ENCODE measurements at regions not wholly inside any gene's neighbourhood (a gene's known extent, or its start where the extent isn't known, plus 50 kb on each side); places are given as distances from the start of the nearest gene placed in this dataset.

GRCh38 chr2:104321796-104322349 lies 532.0 kb upstream of the POU3F3 start:
- 0 out of 2 replicates have a peak, but pooled peaks have one; percentile 69 for TF ChIP-seq EZH2 (conservative IDR thresholded peaks at IDR 0.05; ENCODE audit: low read depth, low read length)
- TF ChIP-seq CBX1 (IDR thresholded peaks at IDR 0.05; ENCODE audit: low read depth), result no peak
- no peak for TF ChIP-seq RCOR2 (CRISPR knock-in tag; IDR thresholded peaks at IDR 0.05)
- no peak for TF ChIP-seq SETDB1 (CRISPR knock-in tag; IDR thresholded peaks at IDR 0.05; ENCODE audit: borderline replicate concordance)

Data from HepG2 (cell line).